ENCODE measurements at regions not wholly inside any gene's neighbourhood (a gene's known extent, or its start where the extent isn't known, plus 50 kb on each side); places are given as distances from the start of the nearest gene placed in this dataset.

DNA sequence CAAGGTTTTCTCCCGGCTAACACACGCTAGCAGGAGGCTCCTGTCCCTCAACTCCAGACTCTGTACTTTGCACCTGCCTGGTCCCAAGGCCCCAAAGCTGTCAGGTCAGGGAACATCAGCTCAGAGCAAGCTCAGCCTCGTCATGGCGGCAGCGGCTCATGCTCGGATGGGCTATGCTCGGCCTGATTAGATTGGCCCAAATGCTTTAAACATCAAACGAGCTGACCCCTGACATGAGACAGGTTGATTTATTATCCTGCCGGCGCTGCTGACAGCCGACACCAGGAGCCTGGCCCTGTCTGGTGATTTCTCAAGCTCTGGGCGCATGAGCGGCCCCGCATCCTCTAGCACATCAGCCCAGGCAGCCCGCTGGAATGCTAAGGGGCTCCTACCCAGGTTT, 436.4 kb downstream of the EIPR1 start:
- TF ChIP-seq CTCF (conservative IDR thresholded peaks at IDR 0.05 in 1 of 2, IDR thresholded peaks at IDR 0.05 in 1 of 2; ENCODE audit: extremely low read depth in 1 of 2, insufficient read depth in 1 of 2, low read depth in 1 of 2, low read length in 2 of 2) (no peak), EZH2 (IDR thresholded peaks at IDR 0.05; ENCODE audit: borderline replicate concordance, low read length) (no peak)

Data from mammary epithelial cell (primary cell).